ENCODE measurements at regions not wholly inside any gene's neighbourhood (a gene's known extent, or its start where the extent isn't known, plus 50 kb on each side); places are given as distances from the start of the nearest gene placed in this dataset.
"Not testable (repeated sequence)": the region's sequence is repeated elsewhere in the genome, so short reads cannot be mapped to it uniquely, and the experiment has no call there.

GRCh38 chr2:225891771-225892170 is 492.3 kb downstream of the NYAP2 start:
- DNase-seq = no peak

GRCh38 chr2:225891013-225891412 is 491.5 kb downstream of the NYAP2 start:
- no peak for DNase-seq

- no peak for DNase-seq
Measured at GRCh38 chr2:225889452-225889851, 489.9 kb downstream of the NYAP2 start.

GRCh38 chr2:225867071-225867470 is 467.6 kb downstream of the NYAP2 start:
- no peak for DNase-seq

- no peak for DNase-seq
Measured at GRCh38 chr2:225865468-225865867, 466.0 kb downstream of the NYAP2 start.

- no peak for DNase-seq
Measured at GRCh38 chr2:225864394-225864793, 464.9 kb downstream of the NYAP2 start.

- no peak for DNase-seq
Measured at GRCh38 chr2:225842939-225843338, 443.4 kb downstream of the NYAP2 start.

GRCh38 chr2:225841314-225841713 is 441.8 kb downstream of the NYAP2 start:
- DNase-seq = no peak

GRCh38 chr2:225837328-225837727 is 437.8 kb downstream of the NYAP2 start:
- no peak for DNase-seq

- no peak for DNase-seq
Measured at GRCh38 chr2:225824748-225825449, 425.4 kb downstream of the NYAP2 start.

- no peak for DNase-seq
Measured at GRCh38 chr2:225821351-225821750, 421.8 kb downstream of the NYAP2 start.

GRCh38 chr2:225820826-225821225 is 421.3 kb downstream of the NYAP2 start:
- no peak for DNase-seq

- DNase-seq = no peak
Measured at GRCh38 chr2:225814554-225814953, 415.0 kb downstream of the NYAP2 start.

- no peak for DNase-seq
Measured at GRCh38 chr2:225806105-225806504, 406.6 kb downstream of the NYAP2 start.

GRCh38 chr2:225802076-225802475 is 402.6 kb downstream of the NYAP2 start:
- DNase-seq = not testable (repeated sequence)

- DNase-seq = no peak
Measured at GRCh38 chr2:225797394-225797793, 397.9 kb downstream of the NYAP2 start.

- DNase-seq = no peak
Measured at GRCh38 chr2:225794652-225795400, 395.3 kb downstream of the NYAP2 start.

GRCh38 chr2:225793736-225794550 is 394.4 kb downstream of the NYAP2 start:
- no peak for DNase-seq

- DNase-seq = no peak
Measured at GRCh38 chr2:225788571-225789094, 389.1 kb downstream of the NYAP2 start.

GRCh38 chr2:225787497-225787896 is 388.0 kb downstream of the NYAP2 start:
- DNase-seq = no peak

GRCh38 chr2:225781991-225782390 is 382.5 kb downstream of the NYAP2 start:
- DNase-seq = no peak

GRCh38 chr2:225781145-225781544 is 381.6 kb downstream of the NYAP2 start:
- no peak for DNase-seq

GRCh38 chr2:225779829-225780228 is 380.3 kb downstream of the NYAP2 start:
- no peak for DNase-seq

Data from activated CD4-positive, alpha-beta T cell treated with anti-CD3 and anti-CD28 coated beads, Interleukin-2, amount 50 U/mL, for 4 hours (primary cell).